Astrocyte of the cerebellum (primary cell): ENCODE measurements at regions not wholly inside any gene's neighbourhood (a gene's known extent, or its start where the extent isn't known, plus 50 kb on each side); places are given as distances from the start of the nearest gene placed in this dataset.

Experiments
- DNase-seq: peaks from one replicate; pipeline ENCODE4 v3.0.0-alpha.2; 2011; ENCODE audit warnings: low read depth
- H3K4me3 ChIP-seq: 2 replicates; pipeline ENCODE4 v1.5.1; 2011; ENCODE audit warnings: mild to moderate bottlenecking, low read depth, low read length, moderate library complexity
- CTCF ChIP-seq: IDR thresholded peaks from 2 replicates; pipeline ENCODE4 v1.5.1; 2012; ENCODE audit warnings: low read length, low read depth, moderate library complexity, mild to moderate bottlenecking; ENCODE audit errors: missing control alignments
- in situ Hi-C: cut with HindIII; loops from 2 replicates; pipeline ENCODE4 v1.10.0; 2017; ENCODE audit warnings: low sequenced_read_pairs

DNA sequence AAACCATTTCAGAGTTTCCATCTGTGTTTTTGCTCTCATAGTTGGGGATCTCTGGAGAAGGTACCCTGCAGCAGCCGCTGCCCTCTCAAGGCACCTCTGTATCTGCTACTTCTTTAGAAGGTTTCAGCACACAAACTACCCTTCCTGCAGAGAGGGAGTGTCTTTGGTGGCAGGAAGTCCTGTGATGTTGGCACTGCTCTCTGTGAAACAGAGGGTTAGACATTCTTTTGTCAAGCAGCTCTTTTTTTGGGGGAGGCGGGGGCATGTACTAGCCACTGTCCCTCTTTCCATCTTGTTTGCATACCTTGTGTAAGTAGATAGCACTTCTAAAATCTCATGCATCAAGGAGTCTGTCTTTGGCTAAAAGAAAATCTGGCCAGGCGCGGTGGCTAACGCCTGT lies 352.6 kb downstream of the BMP4 start:
- no peak for DNase-seq
- no peak overlapping the region for H3K4me3 ChIP-seq
- no peak for TF ChIP-seq CTCF
- in situ Hi-C loops: no loop called here

GRCh38 chr14:53601409-53601808 lies 355.2 kb downstream of the BMP4 start:
- TF ChIP-seq CTCF: no peak
- no peak for DNase-seq
- no peak overlapping the region for H3K4me3 ChIP-seq
- in situ Hi-C loops: no loop called here

DNA sequence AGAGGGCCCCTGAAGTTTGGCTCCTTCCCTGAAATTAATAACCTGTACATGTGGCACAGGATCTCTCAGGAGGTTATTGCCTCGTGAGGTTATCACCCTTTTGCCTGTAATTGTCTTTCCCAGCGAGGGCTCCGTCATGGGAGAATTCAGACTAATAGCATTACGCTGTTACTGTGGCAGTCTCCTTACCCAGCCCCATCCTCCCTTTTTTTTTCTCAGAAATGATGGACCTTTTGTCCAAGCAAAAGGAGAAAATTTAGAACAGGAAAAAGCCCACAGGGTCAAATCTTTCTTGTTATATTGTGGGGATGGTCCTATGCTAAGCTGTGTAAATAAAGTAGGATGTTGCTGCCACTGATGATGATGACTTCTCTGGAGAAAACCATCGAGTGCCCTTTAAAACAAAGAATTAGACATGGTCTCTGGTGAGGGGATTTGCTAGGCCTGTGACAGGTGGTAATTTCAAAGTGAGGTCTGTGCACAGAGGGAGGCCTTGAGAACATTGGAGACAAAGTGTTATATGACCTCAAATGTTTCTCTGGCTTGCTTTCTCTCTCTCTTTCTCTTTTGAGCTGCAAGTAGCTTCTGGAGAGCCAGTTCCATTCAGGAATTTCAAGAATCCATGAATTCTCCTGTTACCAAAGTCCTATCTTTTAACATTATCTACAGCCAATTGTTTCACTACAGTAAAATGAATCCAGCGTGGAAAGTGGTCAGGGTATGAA lies 357.2 kb downstream of the BMP4 start:
- DNase-seq: peak; percentile 88
- in situ Hi-C loops: no loop called here
- no peak for TF ChIP-seq CTCF
- H3K4me3 ChIP-seq: no peak overlapping the region

DNA sequence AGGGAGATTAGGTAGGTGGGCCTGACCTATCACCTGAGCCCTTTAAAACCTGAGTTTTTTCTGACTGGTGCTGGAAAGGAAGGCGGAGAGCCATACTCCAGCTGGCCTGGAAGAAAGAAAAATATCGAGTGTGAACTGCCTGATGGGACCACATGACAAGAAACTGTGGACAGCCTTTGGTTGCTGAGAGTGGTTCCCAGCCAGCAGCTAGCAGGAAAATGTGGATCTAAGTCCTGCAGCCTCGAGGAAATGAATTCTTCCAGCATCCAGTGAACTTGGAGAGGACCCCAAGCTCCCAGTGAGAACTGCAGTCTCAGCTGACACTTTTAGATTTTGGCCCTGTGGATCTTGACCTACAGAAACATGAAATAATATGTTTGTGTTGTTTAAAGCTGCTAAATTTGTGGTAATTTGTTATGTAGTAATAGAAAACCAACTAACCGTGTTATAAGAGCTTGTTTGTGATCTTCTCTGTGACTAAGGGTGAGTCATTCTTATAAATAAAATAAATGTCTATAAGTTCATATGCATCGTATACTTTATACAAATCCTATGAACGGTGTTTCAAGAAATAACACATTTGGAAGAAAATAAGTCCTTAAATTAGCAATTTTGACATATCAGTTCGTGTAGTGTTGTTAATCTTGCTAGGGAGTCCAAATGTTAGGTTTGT lies 359.6 kb downstream of the BMP4 start:
- no peak for TF ChIP-seq CTCF
- in situ Hi-C loops: no loop called here
- no peak for DNase-seq
- H3K4me3 ChIP-seq: no peak overlapping the region

- no peak for DNase-seq
- H3K4me3 ChIP-seq: no peak overlapping the region
- in situ Hi-C loops: no loop called here
- no peak for TF ChIP-seq CTCF
These were observed 364.8 kb downstream of the BMP4 start for GRCh38 chr14:53591816-53592215.

DNA sequence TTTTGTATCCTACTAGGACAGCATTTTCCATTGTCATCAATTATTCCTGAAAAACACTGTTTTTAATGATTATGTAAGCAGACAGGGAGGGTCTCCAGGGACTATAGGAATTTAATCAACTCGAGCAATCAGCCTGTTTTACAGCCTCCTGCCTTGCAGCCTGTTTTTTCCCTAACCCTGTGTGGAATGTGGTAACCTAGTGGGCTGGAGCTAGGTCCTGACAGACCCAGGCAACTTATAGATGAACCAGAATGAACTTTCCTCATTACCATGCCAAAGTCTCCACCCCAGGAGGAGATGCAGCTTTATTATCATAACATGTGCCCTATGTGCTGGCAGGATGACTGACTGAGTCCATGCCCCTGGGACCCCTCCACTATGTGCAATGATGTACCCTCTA lies 375.1 kb downstream of the BMP4 start:
- in situ Hi-C loops: no loop called here
- DNase-seq: no peak
- no peak for TF ChIP-seq CTCF
- H3K4me3 ChIP-seq: no peak overlapping the region
